OCI-M1 (cell line): ENCODE measurements at regions not wholly inside any gene's neighbourhood (a gene's known extent, or its start where the extent isn't known, plus 50 kb on each side); places are given as distances from the start of the nearest gene placed in this dataset.
A peak's percentile ranks its signal among the peaks of the same experiment; 100 is the strongest.

Experiments used
- DNase-seq: peaks from one replicate; lab custom pipeline; 2025; lab: John Stamatoyannopoulos, UW

GRCh38 chr1:37130221-37130948 is 96.1 kb upstream of the GRIK3 start:
- no peak for DNase-seq

GRCh38 chr1:37131281-37131680 is 97.0 kb upstream of the GRIK3 start:
- no peak for DNase-seq

GRCh38 chr1:37133276-37134145 is 99.2 kb upstream of the GRIK3 start:
- no peak for DNase-seq

- no peak for DNase-seq
Measured at GRCh38 chr1:37134599-37134998, 100.3 kb upstream of the GRIK3 start.

GRCh38 chr1:37135032-37135431 is 100.7 kb upstream of the GRIK3 start:
- DNase-seq, result no peak

- DNase-seq, result no peak
Measured at GRCh38 chr1:37137014-37137413, 102.7 kb upstream of the GRIK3 start.

GRCh38 chr1:37137601-37138000 is 103.3 kb upstream of the GRIK3 start:
- no peak for DNase-seq

- peak; percentile 1 for DNase-seq
Measured at GRCh38 chr1:37143800-37144199, 109.5 kb upstream of the GRIK3 start.

- DNase-seq, result no peak
Measured at GRCh38 chr1:37146071-37146470, 111.8 kb upstream of the GRIK3 start.

GRCh38 chr1:37147392-37147831 is 113.1 kb upstream of the GRIK3 start:
- DNase-seq, result no peak

GRCh38 chr1:37147906-37148305 is 113.6 kb upstream of the GRIK3 start:
- no peak for DNase-seq

- no peak for DNase-seq
Measured at GRCh38 chr1:37148663-37149062, 114.3 kb upstream of the GRIK3 start.

- no peak for DNase-seq
Measured at GRCh38 chr1:37149296-37149695, 115.0 kb upstream of the GRIK3 start.

- DNase-seq, result no peak
Measured at GRCh38 chr1:37150986-37151385, 116.7 kb upstream of the GRIK3 start.

GRCh38 chr1:37151789-37152188 is 117.5 kb upstream of the GRIK3 start:
- no peak for DNase-seq

GRCh38 chr1:37152491-37152890 is 118.2 kb upstream of the GRIK3 start:
- DNase-seq, result no peak

- no peak for DNase-seq
Measured at GRCh38 chr1:37153116-37154100, 119.1 kb upstream of the GRIK3 start.

- peak; percentile 12 for DNase-seq
Measured at GRCh38 chr1:37156646-37157045, 122.3 kb upstream of the GRIK3 start.

- DNase-seq, result no peak
Measured at GRCh38 chr1:37157634-37158033, 123.3 kb upstream of the GRIK3 start.

GRCh38 chr1:37158113-37158749 is 123.9 kb upstream of the GRIK3 start:
- no peak for DNase-seq

GRCh38 chr1:37159102-37159501 is 124.8 kb upstream of the GRIK3 start:
- DNase-seq, result no peak

- no peak for DNase-seq
Measured at GRCh38 chr1:37161171-37161570, 126.9 kb upstream of the GRIK3 start.
